HG03280 (cell line): ENCODE measurements at regions not wholly inside any gene's neighbourhood (a gene's known extent, or its start where the extent isn't known, plus 50 kb on each side); places are given as distances from the start of the nearest gene placed in this dataset.
"Not testable (repeated sequence)": the region's sequence is repeated elsewhere in the genome, so short reads cannot be mapped to it uniquely, and the experiment has no call there.

Experiments
- ATAC-seq: cut with Tn5 transposase; IDR thresholded peaks from one replicate; pipeline ENCODE4 v1.9.1; 2021; ENCODE audit warnings: mild to moderate bottlenecking, moderate library complexity; ENCODE audit not compliant: unreplicated experiment

GRCh38 chr7:131938788-131939187, 382.4 kb upstream of the PODXL start:
- ATAC-seq = not testable (repeated sequence)

GRCh38 chr7:131937868-131938267, 381.4 kb upstream of the PODXL start:
- ATAC-seq = no peak

GRCh38 chr7:131935180-131935579, 378.8 kb upstream of the PODXL start:
- no peak for ATAC-seq

GRCh38 chr7:131934452-131934851, 378.0 kb upstream of the PODXL start:
- ATAC-seq = no peak

GRCh38 chr7:131933751-131934289, 377.4 kb upstream of the PODXL start:
- no peak for ATAC-seq

- not testable (repeated sequence) for ATAC-seq
Observed at GRCh38 chr7:131933219-131933618, 376.8 kb upstream of the PODXL start.

GRCh38 chr7:131932271-131932670, 375.8 kb upstream of the PODXL start:
- no peak for ATAC-seq

GRCh38 chr7:131931370-131931769, 374.9 kb upstream of the PODXL start:
- ATAC-seq = no peak

- ATAC-seq = no peak
Observed at GRCh38 chr7:131929632-131930031, 373.2 kb upstream of the PODXL start.

GRCh38 chr7:131927770-131928423, 371.5 kb upstream of the PODXL start:
- ATAC-seq = no peak

GRCh38 chr7:131925636-131926035, 369.2 kb upstream of the PODXL start:
- ATAC-seq = no peak

- no peak for ATAC-seq
Observed at GRCh38 chr7:131924857-131925256, 368.4 kb upstream of the PODXL start.

GRCh38 chr7:131922948-131923347, 366.5 kb upstream of the PODXL start:
- not testable (repeated sequence) for ATAC-seq

- ATAC-seq = no peak
Observed at GRCh38 chr7:131921016-131921415, 364.6 kb upstream of the PODXL start.

GRCh38 chr7:131919920-131920709, 363.7 kb upstream of the PODXL start:
- no peak for ATAC-seq

GRCh38 chr7:131911112-131911511, 354.7 kb upstream of the PODXL start:
- ATAC-seq = no peak

- ATAC-seq = no peak
Observed at GRCh38 chr7:131909151-131909768, 352.8 kb upstream of the PODXL start.

GRCh38 chr7:131908714-131909113, 352.3 kb upstream of the PODXL start:
- no peak for ATAC-seq

GRCh38 chr7:131905471-131905973, 349.1 kb upstream of the PODXL start:
- ATAC-seq = no peak

GRCh38 chr7:131904760-131905327, 348.4 kb upstream of the PODXL start:
- no peak for ATAC-seq

- no peak for ATAC-seq
Observed at GRCh38 chr7:131903315-131903714, 346.9 kb upstream of the PODXL start.
